CD4-positive, alpha-beta T cell treated with Interleukin-1 beta for 1 hour (primary cell): ENCODE measurements at regions not wholly inside any gene's neighbourhood (a gene's known extent, or its start where the extent isn't known, plus 50 kb on each side); places are given as distances from the start of the nearest gene placed in this dataset.

Source experiments
- DNase-seq, 2 donors: peaks; one replicate each; pipeline ENCODE4 v3.0.0-alpha.2; 2020 to 2022

DNA sequence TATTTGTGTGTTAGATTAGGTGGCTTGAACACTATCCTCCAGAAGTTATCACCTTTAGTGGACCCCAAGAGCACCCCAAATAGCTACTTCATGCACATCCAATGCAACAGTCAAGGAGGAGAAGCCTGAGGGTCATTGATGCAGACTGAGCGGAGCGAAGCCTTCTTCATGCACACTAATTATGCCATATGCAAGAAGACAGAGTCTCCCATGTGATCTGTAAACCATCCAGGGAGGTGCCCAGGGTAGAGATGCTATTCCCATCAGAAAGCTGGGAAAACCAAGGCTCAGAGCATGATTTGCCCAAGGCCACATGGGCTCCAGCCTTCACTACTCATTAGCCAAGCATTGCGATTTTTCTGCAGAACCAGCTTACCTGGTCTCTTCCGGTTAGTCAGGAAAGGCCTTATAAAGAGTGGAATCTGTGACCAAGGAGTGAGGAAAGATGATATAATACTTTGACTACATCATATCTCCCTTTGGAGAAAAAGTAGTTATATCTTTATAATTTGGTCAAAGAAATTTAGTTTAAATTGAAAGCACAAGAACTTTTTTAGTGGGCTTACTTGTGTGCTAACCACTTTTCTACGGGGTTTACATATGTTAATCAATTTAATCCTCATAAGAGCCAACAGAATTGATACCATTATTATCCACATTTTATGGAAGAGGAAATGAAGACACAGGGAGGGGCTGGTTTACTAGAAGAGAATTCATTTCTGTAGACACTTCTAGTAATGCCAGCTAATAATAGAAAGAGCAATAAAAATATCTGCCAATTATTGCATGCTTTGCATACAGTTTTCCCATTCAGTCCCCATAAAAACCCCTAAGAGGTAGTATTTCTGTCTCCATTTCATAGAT is 220.0 kb downstream of the ESM1 start:
- no peak for DNase-seq

DNA sequence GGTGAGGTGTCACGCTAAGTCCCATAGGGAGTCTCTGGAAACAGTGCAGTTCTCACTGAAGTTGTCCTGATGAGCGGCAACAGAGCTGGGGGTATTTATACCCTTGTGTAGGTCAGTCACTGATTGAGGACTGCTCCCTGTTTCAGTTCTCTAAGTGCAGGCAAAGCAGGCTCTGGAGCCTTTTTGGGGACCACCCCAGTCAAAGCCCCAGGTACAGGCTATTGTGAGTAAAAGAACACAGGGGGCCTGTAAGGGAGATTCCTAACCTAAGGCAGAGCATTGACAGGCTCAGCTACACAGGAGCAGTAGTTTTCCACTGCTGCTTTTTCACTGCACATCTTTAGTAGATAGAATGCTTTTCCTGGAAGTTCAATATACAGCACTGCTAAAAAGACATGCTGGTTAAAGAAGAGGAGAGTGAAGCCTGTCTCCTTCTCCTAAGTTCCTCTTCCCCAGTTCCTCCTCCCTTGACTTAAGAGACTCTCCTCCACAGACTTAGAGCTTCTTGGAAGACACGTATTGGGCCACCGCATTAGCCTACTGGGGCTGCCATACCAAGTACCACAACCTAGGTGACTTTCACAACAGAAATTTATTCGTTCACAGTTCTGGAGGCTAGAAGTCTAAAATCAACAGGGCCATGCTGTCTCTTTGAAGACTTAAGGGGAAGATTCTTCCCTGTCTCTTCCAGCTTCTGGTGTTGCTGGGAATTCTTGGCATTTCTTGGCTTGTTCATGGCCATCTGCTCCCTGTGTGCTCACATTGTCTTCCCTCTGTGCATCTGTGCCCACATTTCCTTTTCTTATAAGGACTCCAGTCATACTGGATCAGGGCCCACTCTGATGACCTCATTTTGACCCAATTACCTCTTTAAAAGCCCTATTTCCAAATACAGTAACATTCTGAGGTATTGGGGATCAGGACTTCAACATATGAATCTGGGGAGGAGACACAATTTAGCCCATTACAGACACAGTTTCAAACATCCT is 221.0 kb downstream of the ESM1 start:
- no peak for DNase-seq

DNA sequence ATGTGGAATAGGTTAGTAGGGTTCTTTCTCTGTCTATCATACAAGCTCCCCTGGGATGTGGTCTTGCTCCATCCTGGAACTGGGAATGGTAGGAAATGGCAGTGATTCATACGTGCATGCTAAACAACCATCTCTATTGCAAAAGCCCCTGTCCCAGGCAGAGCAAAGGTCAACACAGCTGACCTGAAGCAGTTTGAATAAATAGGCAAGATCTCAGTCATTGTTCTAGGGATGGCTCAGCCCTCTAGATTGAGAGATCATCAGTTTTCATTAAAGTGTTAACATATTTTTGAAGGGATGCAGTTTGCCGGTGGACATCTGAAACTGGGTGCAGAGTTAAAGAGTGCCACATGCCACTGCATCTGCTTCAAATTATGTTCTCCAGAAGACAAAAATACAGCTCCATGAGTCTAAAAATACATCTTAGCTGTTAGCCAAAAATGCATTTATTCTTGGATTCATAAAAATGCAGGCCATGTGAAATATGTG is 224.1 kb downstream of the ESM1 start:
- no peak for DNase-seq

DNA sequence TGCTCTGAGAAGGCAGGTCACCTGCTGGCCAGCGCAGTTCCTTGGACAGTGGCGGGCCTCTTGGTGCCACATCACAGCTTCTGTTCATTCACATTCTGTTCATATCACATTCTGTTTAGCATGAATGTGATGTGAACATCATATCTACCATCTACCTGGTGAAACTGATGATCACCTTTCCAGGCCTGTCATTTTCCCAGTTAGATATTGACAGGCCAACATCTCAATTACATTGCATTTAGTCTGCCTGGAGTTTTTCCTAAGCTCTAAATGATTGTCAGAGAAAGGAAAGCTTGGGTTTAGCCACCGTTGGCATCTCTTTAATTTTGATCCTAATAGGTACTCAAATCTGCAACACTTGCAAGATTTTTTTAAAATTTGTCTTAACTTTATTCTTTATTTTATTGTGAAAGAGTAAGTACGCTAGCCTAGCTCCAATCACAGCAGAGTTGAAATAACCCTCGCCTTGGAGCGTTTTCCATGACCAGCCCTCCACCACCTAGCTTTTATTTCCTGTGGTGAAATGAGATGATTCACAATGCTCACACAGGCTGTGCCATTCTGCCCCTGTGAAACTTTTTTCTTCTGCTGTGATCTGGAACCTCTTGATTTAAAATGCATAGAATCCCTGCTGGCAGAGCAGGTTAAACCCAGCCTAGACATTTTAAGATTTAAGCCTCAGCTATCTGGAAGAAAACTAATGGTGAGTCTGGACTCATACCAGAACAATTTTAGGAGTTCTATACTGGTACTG is 225.0 kb downstream of the ESM1 start:
- no peak for DNase-seq

DNA sequence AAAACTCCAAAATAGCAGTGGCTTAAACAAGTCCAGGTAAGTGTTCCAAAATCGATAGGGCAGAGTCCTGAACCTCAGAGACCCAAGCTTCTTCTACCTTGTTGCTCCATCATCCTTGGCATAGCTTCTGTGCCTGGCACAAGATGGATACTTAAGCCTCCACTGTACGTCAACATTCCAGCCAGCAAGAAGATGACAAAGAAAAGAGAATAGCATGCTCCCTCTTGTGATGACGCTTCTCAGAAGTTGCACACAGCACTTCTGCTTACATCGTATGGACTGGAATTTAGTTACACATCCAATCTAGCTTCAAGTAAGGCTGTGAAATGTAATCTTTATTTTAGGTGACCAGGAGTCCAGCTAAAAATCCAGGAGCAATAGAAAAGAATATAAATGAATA is 227.4 kb downstream of the ESM1 start:
- DNase-seq = no peak

DNA sequence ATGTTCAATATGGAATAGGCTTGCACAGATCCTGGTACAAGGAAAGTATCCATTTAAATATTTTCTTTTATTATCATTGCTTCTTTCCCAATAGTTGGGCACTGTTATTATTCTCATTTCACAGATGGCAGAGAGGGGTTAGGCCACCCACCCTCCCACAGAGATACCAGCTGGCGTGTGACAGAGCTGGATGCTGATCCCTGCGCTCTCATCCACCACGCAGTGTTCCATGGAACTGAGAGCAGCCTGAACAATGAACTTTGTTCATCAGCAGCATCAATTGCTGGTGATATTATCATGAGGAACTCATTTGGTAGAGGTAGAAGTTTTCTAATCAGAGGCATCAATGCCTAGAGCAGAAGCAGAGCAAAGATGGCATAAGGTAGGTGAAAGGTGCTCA is 227.9 kb downstream of the ESM1 start:
- no peak for DNase-seq

DNA sequence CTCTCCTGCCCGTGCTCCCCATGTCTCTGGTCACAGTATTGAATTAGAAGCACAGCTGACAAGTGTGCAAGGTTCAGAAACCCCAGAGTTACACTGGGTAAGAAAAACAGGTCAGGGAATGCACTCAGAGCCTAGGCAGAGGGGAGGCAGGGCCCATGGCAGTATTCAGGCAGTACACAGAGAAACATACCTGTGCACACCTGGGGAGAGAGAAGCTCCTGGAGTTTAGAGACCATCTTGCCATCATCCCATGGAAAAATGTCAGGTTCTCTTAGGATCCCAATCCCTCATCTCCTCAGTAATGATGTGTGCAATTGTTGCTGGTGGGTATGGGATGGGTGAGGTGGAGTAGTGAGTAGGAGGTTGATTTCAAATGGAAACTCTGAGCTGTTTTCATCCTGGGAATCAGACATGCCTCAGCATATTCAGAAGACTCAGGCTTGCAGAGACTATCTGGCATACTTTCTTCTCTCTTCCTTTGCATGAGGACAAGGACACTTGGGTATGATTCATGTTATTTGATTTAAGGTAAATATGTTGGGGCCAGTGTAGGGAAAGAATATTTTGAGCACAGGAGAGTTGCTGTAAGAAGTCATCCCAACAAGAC is 228.5 kb downstream of the ESM1 start:
- no peak for DNase-seq

DNA sequence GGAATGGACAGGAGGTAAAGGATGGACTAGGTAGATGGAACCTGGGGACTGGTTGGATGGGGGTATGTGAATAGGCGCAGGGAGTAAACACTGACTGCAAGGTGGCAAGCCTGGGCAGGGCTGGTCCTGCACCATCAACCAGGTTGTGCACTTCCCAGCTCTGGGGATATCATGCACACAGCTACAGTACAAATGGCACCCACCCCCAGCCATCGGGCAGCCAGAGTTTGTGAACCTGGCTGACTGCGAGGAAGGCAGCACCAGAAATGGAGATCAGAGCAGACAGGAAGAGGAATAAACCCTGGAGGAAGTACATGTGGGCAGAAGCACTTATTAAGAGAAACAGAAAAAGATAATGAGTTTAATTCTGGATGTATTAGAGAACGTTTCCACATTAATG is 229.1 kb downstream of the ESM1 start:
- DNase-seq = peak in 1 of 2 donors; percentile 9

DNA sequence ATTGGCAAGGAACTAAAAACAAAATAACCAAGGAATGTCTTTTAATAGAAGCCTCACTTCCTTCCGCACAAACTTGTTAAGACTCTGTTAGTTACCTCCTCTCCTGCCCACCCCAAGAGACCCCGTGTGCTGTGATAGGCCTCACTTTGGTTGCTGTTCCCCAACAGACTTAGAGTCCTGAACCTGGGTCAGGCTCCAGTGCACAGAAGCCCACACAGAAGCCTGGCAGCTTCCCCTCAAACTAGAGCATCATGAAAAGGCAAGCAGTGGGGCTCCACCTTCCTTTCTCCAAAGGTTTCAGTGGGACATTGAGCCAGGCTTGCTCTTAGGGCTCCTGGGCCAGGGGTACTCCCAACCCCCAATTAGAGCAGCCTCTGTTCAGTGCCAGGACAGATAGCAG is 230.5 kb downstream of the ESM1 start:
- peak in 1 of 2 donors; percentile 24 for DNase-seq

DNA sequence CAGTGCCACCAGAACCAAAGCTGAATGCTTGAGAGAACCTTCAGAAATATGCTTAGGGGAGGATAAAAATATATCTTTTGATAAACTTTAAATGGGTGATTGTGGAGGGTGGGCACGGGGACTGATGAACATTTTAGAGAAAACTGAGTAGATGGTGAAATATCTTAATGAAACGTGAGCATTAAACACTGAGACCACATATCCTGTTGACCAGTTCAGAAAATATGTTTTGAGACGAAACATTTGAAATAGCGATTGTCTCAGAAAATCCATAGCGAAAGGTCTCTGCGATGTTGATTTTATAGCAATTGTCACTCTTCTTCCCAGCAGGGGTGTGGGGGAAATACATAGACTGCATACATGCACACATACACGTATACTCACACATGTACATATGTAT is 231.0 kb downstream of the ESM1 start:
- DNase-seq = no peak

DNA sequence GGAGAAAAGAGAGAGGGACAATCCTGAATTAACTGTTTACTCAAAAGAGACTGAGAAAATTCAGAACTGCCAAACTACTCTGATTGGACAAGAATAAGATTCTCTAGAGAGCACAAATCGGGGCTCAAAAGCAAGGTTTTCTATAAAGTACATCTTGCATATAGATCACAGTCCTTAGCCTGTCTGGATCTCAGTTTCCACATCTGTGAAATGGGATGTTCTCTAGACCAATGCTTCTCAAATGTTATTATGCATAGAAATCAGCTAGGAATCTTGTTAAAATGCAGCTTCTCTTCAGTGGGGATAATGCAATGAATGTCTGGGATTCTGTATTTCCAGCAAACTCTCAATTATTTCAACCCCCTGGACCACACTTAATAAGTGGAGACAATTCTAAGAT is 231.6 kb downstream of the ESM1 start:
- DNase-seq = no peak

DNA sequence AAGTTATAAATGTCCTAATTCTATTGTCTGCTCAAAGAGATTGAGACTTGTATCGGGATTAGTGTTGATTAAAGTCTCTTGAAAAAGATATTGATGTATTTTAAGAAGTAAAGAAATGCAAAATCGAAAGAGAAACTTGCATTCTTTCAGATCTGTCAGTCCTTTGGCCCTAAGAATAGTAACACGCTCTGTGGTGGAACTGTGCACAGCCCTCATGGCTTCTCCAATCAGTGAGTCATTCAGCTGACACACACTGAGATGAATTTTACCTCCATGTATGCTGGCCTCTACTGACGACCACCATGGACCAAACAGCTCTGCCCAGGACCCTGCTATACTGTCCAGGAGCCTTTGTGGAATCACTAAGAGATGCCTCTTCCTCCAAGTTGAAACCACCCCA is 232.4 kb downstream of the ESM1 start:
- peak; percentile 40 to 43 for DNase-seq

DNA sequence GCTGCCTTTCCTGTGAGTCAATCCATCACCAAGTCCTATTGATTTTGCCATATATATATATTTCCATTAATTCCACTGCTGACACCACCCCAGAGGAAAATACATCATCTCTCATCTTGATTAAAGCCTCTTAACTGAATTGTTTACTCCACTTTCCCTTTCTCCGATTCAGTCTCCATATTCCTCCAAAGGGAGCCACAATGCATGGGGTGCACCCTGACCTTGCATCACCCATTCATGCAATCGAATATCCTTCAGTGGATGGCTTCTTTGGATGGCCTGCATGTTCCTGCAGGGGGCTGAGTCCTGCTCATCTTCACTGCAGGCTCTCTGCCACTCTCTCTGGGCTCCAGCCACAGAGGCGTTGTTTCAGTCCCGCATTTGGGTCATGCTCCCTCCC is 231.0 kb downstream of the SNX18 start:
- DNase-seq = no peak

DNA sequence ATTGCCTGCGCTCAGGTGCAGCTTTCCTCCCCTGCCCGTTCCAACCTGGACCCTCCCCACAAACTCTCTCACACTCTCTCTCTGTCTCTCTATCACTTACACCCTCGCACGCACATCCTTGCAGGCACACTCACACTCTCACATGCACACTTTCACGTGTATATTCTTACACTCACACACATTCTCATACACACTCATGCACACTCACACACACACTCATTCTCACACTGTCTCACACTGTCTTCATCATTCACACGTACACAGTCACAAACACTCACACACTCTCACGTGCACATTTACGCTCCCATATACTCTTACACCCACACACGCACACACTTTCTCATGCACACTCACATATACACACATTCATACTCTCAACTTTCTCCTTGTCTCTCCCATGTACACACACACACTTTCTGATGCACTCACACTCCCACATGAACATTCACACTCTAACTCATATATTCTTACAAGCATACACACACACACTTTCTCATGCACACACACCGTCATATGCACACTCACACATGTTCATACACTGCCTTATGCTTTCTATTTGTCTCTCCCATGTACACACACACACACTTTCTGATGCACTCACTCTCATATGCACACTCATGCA is 229.3 kb downstream of the SNX18 start:
- DNase-seq = no peak

DNA sequence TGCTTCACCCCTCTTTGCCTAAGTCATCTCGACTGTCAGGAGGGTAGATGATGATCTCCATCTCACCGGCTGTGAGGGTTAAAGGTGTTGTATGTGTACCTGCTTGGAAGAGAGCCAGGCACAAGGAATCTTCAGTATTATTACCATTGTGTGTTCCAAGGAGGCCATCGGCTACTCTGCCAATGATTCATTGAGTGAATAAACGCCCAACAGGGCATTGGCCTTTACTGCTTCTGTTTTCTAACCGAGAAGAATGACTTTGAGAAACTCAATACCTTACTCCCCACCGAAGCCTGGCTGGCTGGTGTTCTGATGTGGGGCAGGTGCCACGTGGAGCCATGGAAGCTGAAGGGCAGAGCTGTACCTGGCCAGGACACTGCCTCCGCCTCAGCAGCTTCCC is 228.8 kb downstream of the SNX18 start:
- no peak for DNase-seq

DNA sequence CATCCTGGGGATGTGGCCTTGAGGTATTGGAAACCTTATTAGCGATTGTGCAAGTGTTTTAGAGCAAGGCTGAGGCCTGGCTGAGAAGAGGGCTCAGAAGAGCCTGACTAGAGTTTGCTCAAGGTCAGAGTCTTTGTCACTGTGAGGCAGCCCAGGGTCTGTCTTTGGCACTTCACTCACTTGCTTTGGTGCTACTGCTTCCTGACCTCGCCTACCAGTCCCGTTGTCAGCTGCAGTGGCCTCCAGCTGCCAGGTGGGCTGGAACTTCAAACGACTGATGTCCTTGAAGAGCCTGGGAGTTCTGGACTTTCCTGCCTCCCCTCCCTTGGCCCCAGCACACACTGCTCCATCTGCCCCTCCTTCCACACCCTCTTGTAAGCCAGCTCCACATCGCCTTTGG is 228.0 kb downstream of the SNX18 start:
- no peak for DNase-seq

DNA sequence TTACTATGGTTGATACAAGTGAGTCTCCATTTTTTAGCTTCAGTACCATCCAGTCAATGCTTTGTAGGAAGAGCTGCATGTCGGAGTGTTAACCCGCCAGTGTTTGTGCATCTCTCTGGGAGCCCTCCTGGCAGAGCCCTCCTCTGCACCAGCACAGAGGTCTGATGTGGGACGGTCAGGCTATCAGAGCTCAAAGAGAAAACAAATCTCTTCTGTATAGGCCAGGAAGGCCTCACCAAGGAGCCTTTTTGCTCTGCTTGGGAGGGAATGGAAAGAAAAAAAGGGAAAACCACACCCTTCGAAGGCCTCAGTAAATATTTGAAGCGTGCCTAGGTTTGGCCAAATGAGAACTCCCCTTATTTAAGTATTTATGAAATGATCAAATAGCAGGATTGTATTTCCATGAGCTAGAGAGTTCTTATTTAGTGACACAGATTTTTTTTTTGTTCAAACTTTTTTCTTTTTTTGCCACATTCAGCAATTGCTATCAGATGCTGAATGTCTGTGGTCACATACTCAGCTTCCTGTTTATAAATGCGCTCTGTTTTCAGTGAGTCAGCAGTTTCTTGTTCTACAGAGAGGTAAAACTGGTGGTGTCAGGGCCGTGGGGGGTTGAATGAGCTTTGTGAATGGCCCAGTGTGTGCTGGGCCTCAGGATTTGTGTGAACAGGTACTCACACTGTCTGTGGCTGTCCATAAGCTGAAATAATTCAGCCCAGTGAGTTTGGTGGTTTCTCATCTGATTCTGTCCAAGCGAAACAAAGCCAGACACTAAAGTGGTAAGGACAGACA is 226.6 kb downstream of the SNX18 start:
- DNase-seq = peak; percentile 53 to 73

DNA sequence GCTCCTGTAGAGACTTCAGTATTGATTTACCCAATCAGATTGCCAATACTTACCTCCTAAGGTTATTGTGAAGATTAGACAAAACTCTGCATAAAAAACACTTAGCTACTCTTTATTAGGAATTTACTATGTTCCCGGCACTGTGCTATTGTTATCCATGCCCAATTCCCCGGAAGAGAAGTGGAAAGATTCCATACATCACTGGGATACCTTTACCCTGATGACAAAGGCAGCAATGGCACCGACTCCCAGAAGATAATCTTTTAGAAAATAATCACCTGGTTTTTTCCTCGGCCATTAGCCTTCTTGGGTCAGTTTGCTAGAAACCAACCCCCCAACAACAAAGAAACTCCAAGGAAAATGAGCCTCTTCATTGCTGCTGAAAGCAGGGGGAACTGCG is 226.0 kb downstream of the SNX18 start:
- no peak for DNase-seq

DNA sequence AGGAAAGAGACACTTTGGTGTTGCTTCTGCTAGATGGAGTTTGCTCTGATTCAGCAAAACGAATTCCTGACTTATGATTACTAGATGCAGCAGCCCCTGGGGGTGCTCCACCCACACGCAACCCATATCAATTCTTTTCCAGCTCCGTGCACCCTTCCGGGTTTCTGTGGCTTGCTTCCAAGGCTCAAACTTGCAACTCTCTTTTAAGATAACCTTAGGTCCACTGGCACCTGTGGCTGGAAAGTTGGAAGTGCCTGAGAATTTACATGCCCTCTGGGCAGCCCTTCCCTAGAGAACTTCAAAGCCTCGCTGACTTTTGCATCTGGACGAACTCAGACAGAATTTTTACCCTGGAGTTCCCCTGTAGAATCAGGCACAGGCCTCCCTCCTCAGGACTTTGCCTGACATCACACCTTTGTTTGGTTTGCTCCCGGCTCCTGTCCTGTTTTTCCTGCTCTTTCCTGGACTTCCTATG is 224.9 kb downstream of the SNX18 start:
- DNase-seq = no peak

DNA sequence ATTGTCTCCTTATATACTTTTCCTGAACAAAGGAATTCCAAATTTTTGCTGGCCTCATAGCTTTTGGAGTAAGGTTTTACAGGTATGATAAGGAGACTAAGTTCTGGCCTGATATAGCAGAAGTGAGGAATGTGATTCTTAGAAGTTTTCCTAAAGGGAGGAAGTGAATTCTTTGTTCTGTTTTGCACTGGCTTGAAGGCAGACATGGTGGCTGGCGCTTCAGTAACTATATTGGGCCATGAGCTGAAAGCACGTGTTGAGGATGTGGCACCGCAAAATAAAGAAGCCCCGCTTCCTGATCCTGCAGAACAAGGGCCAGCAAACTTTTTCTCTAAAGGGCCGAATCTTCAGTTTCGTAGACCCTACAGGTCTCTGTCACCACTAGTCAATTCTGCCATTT is 224.2 kb downstream of the SNX18 start:
- no peak for DNase-seq

DNA sequence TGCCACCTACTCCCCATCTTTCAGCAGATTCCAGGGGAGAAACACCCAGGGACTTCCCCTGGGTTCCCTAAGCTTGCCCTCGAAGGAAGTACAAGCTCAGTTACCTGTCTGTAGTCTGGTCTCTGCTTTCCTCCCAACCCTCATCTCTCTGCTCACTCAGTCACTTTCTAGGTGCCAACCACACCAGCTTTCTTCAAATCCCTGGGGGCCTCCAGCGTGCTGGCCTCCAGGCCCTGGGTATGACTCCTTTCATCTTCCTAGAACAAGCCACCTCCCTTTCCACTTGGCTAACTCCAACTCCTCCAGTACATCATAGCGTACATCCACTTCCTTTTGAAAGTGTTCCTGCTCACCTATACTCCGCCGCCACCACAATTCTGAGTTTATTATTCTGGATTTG is 222.6 kb downstream of the SNX18 start:
- DNase-seq = no peak
